SK-N-MC (cell line): ENCODE measurements at regions not wholly inside any gene's neighbourhood (a gene's known extent, or its start where the extent isn't known, plus 50 kb on each side); places are given as distances from the start of the nearest gene placed in this dataset.

Source experiments
- EZH2 ChIP-seq: fragments of 200-600 bp; sonication (generic); IDR thresholded peaks from one replicate; pipeline ENCODE4 v1.6.1; 2017; ENCODE audit warnings: antibody characterized with exemption
- POLR2AphosphoS5 ChIP-seq: IDR thresholded peaks from 2 replicates; pipeline ENCODE4 v1.6.1; 2012; ENCODE audit warnings: mild to moderate bottlenecking, low read depth, low read length, borderline replicate concordance

- TF ChIP-seq EZH2 (no peak), POLR2AphosphoS5 (no peak)
Measured at GRCh38 chr1:68293122-68293521, 60.8 kb upstream of the WLS start.
